K562 (cell line): ENCODE measurements at regions not wholly inside any gene's neighbourhood (a gene's known extent, or its start where the extent isn't known, plus 50 kb on each side); places are given as distances from the start of the nearest gene placed in this dataset.

ENCODE experiments used
- ATAC-seq: fragments of 200-7000 bp; cut with Tn5 transposase; 3 replicates; pipeline ENCODE4 v1.9.1; 2020; ENCODE audit warnings: moderate library complexity
- BruUV-seq: library from RNA; stranded (reverse); fragments of 400-500 nt; replicated peaks from 2 replicates; lab custom pipeline; 2021; lab: Mats Ljungman, UMichigan
- CTCF ChIA-PET: fragments of 300-600 bp; formaldehyde crosslinking; extraction: SDS; loops from one replicate; lab custom pipeline; 2021; ENCODE audit warnings: low intra/inter-chr PET ratio; lab: Yijun Ruan, JAX
- POLR2A ChIA-PET: fragments of 300-600, 350-650 bp; sonication (Branson Sonifier 250); formaldehyde crosslinking; extraction: SDS; loops from one replicate; lab custom pipeline; 2021; ENCODE audit warnings: antibody characterized with exemption, inconsistent platforms; lab: Yijun Ruan, JAX
- DNase-seq, 4 experiments: peaks; one replicate each; pipeline versions ENCODE4 v3.0.0 to v3.0.0-alpha.2; 2011 to 2018; ENCODE audit warnings: low spot score in 3 of 4, mixed read lengths in 3 of 4; ENCODE audit errors: extremely low read depth in 1 of 4
- FAIRE-seq: peaks from 2 replicates; lab custom pipeline; 2011; peaks lifted over from hg19 to GRCh38; lab: Jason Lieb, UNC
- H2AFZ ChIP-seq: 2 replicates; pipeline ENCODE4 v1.6.0; 2011; ENCODE audit warnings: low read depth, low read length, control low read depth, inconsistent platforms
- H3K27ac ChIP-seq: fragments of 200-600 bp; 3 replicates; pipeline ENCODE4 v1.8.0; 2011; ENCODE audit warnings: low read depth, mild to moderate bottlenecking, control low read depth, inconsistent platforms, low read length, moderate library complexity, mixed read lengths; ENCODE audit errors: extremely low read depth
- H3K27me3 ChIP-seq, 2 experiments: fragments of 300-600 bp in 1 of 2; 2 replicates in 1 of 2; 3 replicates in 1 of 2; pipeline versions ENCODE4 v1.6.0 to v1.8.0; 2011; ENCODE audit warnings: inconsistent platforms in 2 of 2, low read length in 2 of 2, mild to moderate bottlenecking in 1 of 2, mixed read lengths in 1 of 2, moderate library complexity in 1 of 2; ENCODE audit not compliant: control insufficient read depth in 2 of 2, insufficient read depth in 2 of 2
- H3K36me3 ChIP-seq: fragments of 300-600 bp; 3 replicates; pipeline ENCODE4 v1.8.0; 2011; ENCODE audit warnings: mild to moderate bottlenecking, low read length, inconsistent platforms; ENCODE audit not compliant: control insufficient read depth, insufficient read depth
- H3K4me1 ChIP-seq, 2 experiments: fragments of 200-600 bp in 1 of 2; replicated peaks in 1 of 2; 2 replicates in 1 of 2; 3 replicates in 1 of 2; pipeline versions ENCODE4 v1.5.1 to v1.8.0; 2011; ENCODE audit warnings: inconsistent platforms in 2 of 2, low read length in 2 of 2, mild to moderate bottlenecking in 1 of 2, mixed read lengths in 1 of 2, moderate library complexity in 1 of 2; ENCODE audit not compliant: control insufficient read depth in 2 of 2, insufficient read depth in 2 of 2
- H3K4me2 ChIP-seq: 2 replicates; pipeline ENCODE4 v1.6.1; 2011; ENCODE audit warnings: low read length, control low read depth, inconsistent platforms, mixed read lengths; ENCODE audit not compliant: insufficient read depth
- H3K4me3 ChIP-seq: fragments of 200-600 bp; sonication (generic), shearing (Covaris generic); 2 replicates; pipeline ENCODE4 v1.5.1; 2016; ENCODE audit warnings: control low read depth, inconsistent platforms
- H3K79me2 ChIP-seq: fragments of 200-600 bp; 3 replicates; pipeline ENCODE4 v1.8.0; 2011; ENCODE audit warnings: low read length, inconsistent platforms; ENCODE audit not compliant: control insufficient read depth, insufficient read depth
- H3K9ac ChIP-seq, 2 experiments: 2 replicates each; pipeline versions ENCODE4 v1.6.0 to v1.6.1; 2011; ENCODE audit warnings: low read depth in 2 of 2, low read length in 2 of 2, control low read depth in 1 of 2, inconsistent platforms in 1 of 2, mild to moderate bottlenecking in 1 of 2, mixed read lengths in 1 of 2; ENCODE audit not compliant: insufficient read depth in 1 of 2
- H3K9me1 ChIP-seq: one replicate; pipeline ENCODE4 v1.6.0; 2011; ENCODE audit warnings: inconsistent platforms, mild to moderate bottlenecking, low read length, moderate library complexity; ENCODE audit not compliant: control insufficient read depth, insufficient read depth
- H3K9me3 ChIP-seq: replicated peaks from 2 replicates; pipeline ENCODE4 v1.5.1; 2011; ENCODE audit warnings: low read depth, low read length, inconsistent platforms; ENCODE audit not compliant: control insufficient read depth, insufficient read depth
- H4K20me1 ChIP-seq: replicated peaks from 2 replicates; pipeline ENCODE4 v1.6.1; 2011; ENCODE audit warnings: low read length, inconsistent platforms, mixed read lengths; ENCODE audit not compliant: control insufficient read depth, insufficient read depth
- BCL6 ChIP-seq: fragments of 250-450 bp; sonication (Bioruptor Pico); IDR thresholded peaks from 2 replicates; pipeline ENCODE4 v1.4.0; 2020
- FOXA3 ChIP-seq, 2 experiments: fragments of 450-650 bp in 1 of 2; sonication (generic) in 1 of 2; formaldehyde crosslinking; IDR thresholded peaks in 1 of 2; conservative IDR thresholded peaks in 1 of 2; 2 replicates each; pipeline versions ENCODE4 v1.4.0 to v1.8.0; 2020 to 2022; ENCODE audit warnings: mild to moderate bottlenecking in 2 of 2, missing genetic modification reagents in 1 of 2
- GTF2B ChIP-seq: IDR thresholded peaks from 2 replicates; pipeline ENCODE4 v1.6.1; 2011; ENCODE audit not compliant: insufficient read length; ENCODE audit errors: extremely low read depth
- ILK ChIP-seq: fragments of 450-650 bp; IDR thresholded peaks from 2 replicates; pipeline ENCODE4 v1.6.1; 2016; ENCODE audit warnings: missing genetic modification characterization, low read depth, mild to moderate bottlenecking, missing compliant biosample characterization, moderate library complexity, borderline replicate concordance
- RBBP5 ChIP-seq: fragments of 200-600 bp; sonication (generic); IDR thresholded peaks from 2 replicates; pipeline ENCODE4 v1.6.1; 2012; ENCODE audit warnings: borderline replicate concordance, mild to moderate bottlenecking, low read length, control low read depth, inconsistent platforms; ENCODE audit not compliant: insufficient read depth, poor library complexity, severe bottlenecking
- ZBTB2 ChIP-seq: fragments of 450-650 bp; IDR thresholded peaks from 2 replicates; pipeline ENCODE4 v1.6.1; 2016; ENCODE audit warnings: antibody characterized with exemption
- ZNF695 ChIP-seq: fragments of 450-650 bp; formaldehyde crosslinking; IDR thresholded peaks from 2 replicates; pipeline ENCODE4 v1.4.0; 2020; ENCODE audit warnings: mild to moderate bottlenecking, moderate library complexity
- WGBS: fragments of 100-300 bp; shearing (Covaris generic); methylation state at CpG from one replicate; pipeline ENCODE4 v1.1.6; 2016; ENCODE audit warnings: low coverage, mixed read lengths; ENCODE audit not compliant: insufficient coverage; ENCODE audit errors: missing lambda C conversion rate; 5-methylcytosine and 5-hydroxymethylcytosine counted together
- in situ Hi-C: fragments of 300-500 bp; cut with MboI; formaldehyde crosslinking; loops from 4 replicates; pipeline ENCODE4 v1.15.0; 2018; ENCODE audit warnings: inconsistent platforms, mixed read lengths
- intact Hi-C: fragments of 100-400 bp; cut with micrococcal nuclease; formaldehyde crosslinking; loops from 2 replicates; pipeline ENCODE4 v1.14.2; 2022

GRCh38 chr19:31745731-31746130 is 396.5 kb upstream of the TSHZ3 start:
- Histone ChIP-seq H2AFZ (no peak overlapping the region), H3K9me1 (no peaks in the 10 kb centered on the region), H3K79me2 (no peaks in the 10 kb centered on the region), H3K4me1 (no peaks in the 10 kb centered on the region), H3K4me2 (no peak overlapping the region), H3K27me3 (peaks cover 0 to 11% of the 10 kb centered on the region in 2 experiments; a peak in 1 of 5 replicates), H3K9ac (no peak overlapping the region), H3K4me3 (no peak overlapping the region), H4K20me1 (no peaks in the 10 kb centered on the region; the same call in 1 of the 2 replicates), H3K36me3 (no peaks in the 10 kb centered on the region), H3K9me3 (no peaks in the 10 kb centered on the region), H3K27ac (no peak overlapping the region)
- FAIRE-seq (no peak), ATAC-seq (no peak), DNase-seq (no peak)
- in situ Hi-C loops, result no loop called here
- no TSS peak for BruUV-seq
- 0% methylated on average over 9 of the region's 9 CpGs for WGBS
- CTCF ChIA-PET, result no interaction called here
- no peak for TF ChIP-seq ILK
- no peak for TF ChIP-seq FOXA3 (CRISPR knock-in tag; conservative IDR thresholded peaks at IDR 0.05 in 1 of 2, IDR thresholded peaks at IDR 0.05 in 1 of 2)
- TF ChIP-seq RBBP5, result no peak
- TF ChIP-seq ZBTB2, result no peak
- no peak for TF ChIP-seq GTF2B
- no peak for TF ChIP-seq BCL6
- TF ChIP-seq ZNF695 (CRISPR knock-in tag), result no peak
- POLR2A ChIA-PET, result no interaction called here
- intact Hi-C loops, result no loop called here
